ENCODE measurements at regions not wholly inside any gene's neighbourhood (a gene's known extent, or its start where the extent isn't known, plus 50 kb on each side); places are given as distances from the start of the nearest gene placed in this dataset.

- H3K4me1 ChIP-seq (ENCODE audit: control insufficient read depth in 1 of 2, insufficient read depth in 2 of 2, low read length in 2 of 2): no peaks in the 10 kb centered on the region
- H3K27ac ChIP-seq (ENCODE audit: low read length): no peak overlapping the region
- no peaks in the 10 kb centered on the region for H3K36me3 ChIP-seq (ENCODE audit: control insufficient read depth in 1 of 2, insufficient read depth in 2 of 2, low read length in 2 of 2)
- peaks cover 4% of the 10 kb centered on the region in 2 donors for H3K9me3 ChIP-seq (ENCODE audit: control insufficient read depth in 1 of 2, low read length in 2 of 2)
- H3K27me3 ChIP-seq (ENCODE audit: low read depth, low read length): no peaks in the 10 kb centered on the region
- no peak overlapping the region for H3K4me3 ChIP-seq (ENCODE audit: low read depth in 1 of 2, low read length in 2 of 2)
Measured at GRCh38 chr3:72560846-72561675, 287.2 kb downstream of the SHQ1 start.

GRCh38 chr3:72559385-72559784 is 288.9 kb downstream of the SHQ1 start:
- Histone ChIP-seq H3K9me3 (ENCODE audit: control insufficient read depth in 1 of 2, low read length in 2 of 2) (peaks cover 4% of the 10 kb centered on the region in 2 donors), H3K27me3 (ENCODE audit: low read depth, low read length) (no peaks in the 10 kb centered on the region), H3K4me1 (ENCODE audit: control insufficient read depth in 1 of 2, insufficient read depth in 2 of 2, low read length in 2 of 2) (no peaks in the 10 kb centered on the region), H3K36me3 (ENCODE audit: control insufficient read depth in 1 of 2, insufficient read depth in 2 of 2, low read length in 2 of 2) (no peaks in the 10 kb centered on the region), H3K4me3 (ENCODE audit: low read depth in 1 of 2, low read length in 2 of 2) (no peak overlapping the region), H3K27ac (ENCODE audit: low read length) (no peak overlapping the region)

GRCh38 chr3:72558001-72558400 is 290.2 kb downstream of the SHQ1 start:
- H3K27me3 ChIP-seq (ENCODE audit: low read depth, low read length): no peaks in the 10 kb centered on the region
- no peak overlapping the region for H3K4me3 ChIP-seq (ENCODE audit: low read depth in 1 of 2, low read length in 2 of 2)
- no peaks in the 10 kb centered on the region for H3K36me3 ChIP-seq (ENCODE audit: control insufficient read depth in 1 of 2, insufficient read depth in 2 of 2, low read length in 2 of 2)
- peaks cover 4% of the 10 kb centered on the region in 2 donors for H3K9me3 ChIP-seq (ENCODE audit: control insufficient read depth in 1 of 2, low read length in 2 of 2)
- no peak overlapping the region for H3K27ac ChIP-seq (ENCODE audit: low read length)
- no peaks in the 10 kb centered on the region for H3K4me1 ChIP-seq (ENCODE audit: control insufficient read depth in 1 of 2, insufficient read depth in 2 of 2, low read length in 2 of 2)

- Histone ChIP-seq H3K4me1 (ENCODE audit: control insufficient read depth in 1 of 2, insufficient read depth in 2 of 2, low read length in 2 of 2) (no peaks in the 10 kb centered on the region), H3K4me3 (ENCODE audit: low read depth in 1 of 2, low read length in 2 of 2) (no peak overlapping the region), H3K27ac (ENCODE audit: low read length) (no peak overlapping the region), H3K36me3 (ENCODE audit: control insufficient read depth in 1 of 2, insufficient read depth in 2 of 2, low read length in 2 of 2) (no peaks in the 10 kb centered on the region), H3K9me3 (ENCODE audit: control insufficient read depth in 1 of 2, low read length in 2 of 2) (no peaks in the 10 kb centered on the region), H3K27me3 (ENCODE audit: low read depth, low read length) (no peaks in the 10 kb centered on the region)
Measured at GRCh38 chr3:72555714-72556113, 292.5 kb downstream of the SHQ1 start.

GRCh38 chr3:72554689-72555088 is 293.6 kb downstream of the SHQ1 start:
- Histone ChIP-seq H3K27ac (ENCODE audit: low read length) (no peak overlapping the region), H3K4me3 (ENCODE audit: low read depth in 1 of 2, low read length in 2 of 2) (no peak overlapping the region), H3K9me3 (ENCODE audit: control insufficient read depth in 1 of 2, low read length in 2 of 2) (no peaks in the 10 kb centered on the region), H3K36me3 (ENCODE audit: control insufficient read depth in 1 of 2, insufficient read depth in 2 of 2, low read length in 2 of 2) (no peaks in the 10 kb centered on the region), H3K4me1 (ENCODE audit: control insufficient read depth in 1 of 2, insufficient read depth in 2 of 2, low read length in 2 of 2) (peaks cover 0 to 2% of the 10 kb centered on the region in 2 donors), H3K27me3 (ENCODE audit: low read depth, low read length) (no peaks in the 10 kb centered on the region)

GRCh38 chr3:72553298-72553697 is 294.9 kb downstream of the SHQ1 start:
- Histone ChIP-seq H3K4me1 (ENCODE audit: control insufficient read depth in 1 of 2, insufficient read depth in 2 of 2, low read length in 2 of 2) (peaks cover 0 to 4% of the 10 kb centered on the region in 2 donors), H3K27me3 (ENCODE audit: low read depth, low read length) (no peaks in the 10 kb centered on the region), H3K4me3 (ENCODE audit: low read depth in 1 of 2, low read length in 2 of 2) (no peak overlapping the region), H3K36me3 (ENCODE audit: control insufficient read depth in 1 of 2, insufficient read depth in 2 of 2, low read length in 2 of 2) (no peaks in the 10 kb centered on the region), H3K9me3 (ENCODE audit: control insufficient read depth in 1 of 2, low read length in 2 of 2) (no peaks in the 10 kb centered on the region), H3K27ac (ENCODE audit: low read length) (no peak overlapping the region)

GRCh38 chr3:72550582-72551262 is 297.5 kb downstream of the SHQ1 start:
- Histone ChIP-seq H3K9me3 (ENCODE audit: control insufficient read depth in 1 of 2, low read length in 2 of 2) (no peaks in the 10 kb centered on the region), H3K27me3 (ENCODE audit: low read depth, low read length) (no peaks in the 10 kb centered on the region), H3K27ac (ENCODE audit: low read length) (no peak overlapping the region), H3K36me3 (ENCODE audit: control insufficient read depth in 1 of 2, insufficient read depth in 2 of 2, low read length in 2 of 2) (no peaks in the 10 kb centered on the region), H3K4me3 (ENCODE audit: low read depth in 1 of 2, low read length in 2 of 2) (no peak overlapping the region), H3K4me1 (ENCODE audit: control insufficient read depth in 1 of 2, insufficient read depth in 2 of 2, low read length in 2 of 2) (peaks cover 0 to 4% of the 10 kb centered on the region in 2 donors)

- peak overlapping the region; percentile 10 to 44 for H3K4me3 ChIP-seq (ENCODE audit: low read depth in 1 of 2, low read length in 2 of 2)
- H3K9me3 ChIP-seq (ENCODE audit: control insufficient read depth in 1 of 2, low read length in 2 of 2): no peaks in the 10 kb centered on the region
- no peaks in the 10 kb centered on the region for H3K27me3 ChIP-seq (ENCODE audit: low read depth, low read length)
- H3K36me3 ChIP-seq (ENCODE audit: control insufficient read depth in 1 of 2, insufficient read depth in 2 of 2, low read length in 2 of 2): no peaks in the 10 kb centered on the region
- H3K27ac ChIP-seq (ENCODE audit: low read length): no peak overlapping the region
- H3K4me1 ChIP-seq (ENCODE audit: control insufficient read depth in 1 of 2, insufficient read depth in 2 of 2, low read length in 2 of 2): peaks cover 0 to 4% of the 10 kb centered on the region in 2 donors
Measured at GRCh38 chr3:72549761-72550581, 298.3 kb downstream of the SHQ1 start.

- no peak overlapping the region for H3K27ac ChIP-seq (ENCODE audit: low read length)
- no peak overlapping the region for H3K4me3 ChIP-seq (ENCODE audit: low read depth in 1 of 2, low read length in 2 of 2)
- H3K4me1 ChIP-seq (ENCODE audit: control insufficient read depth in 1 of 2, insufficient read depth in 2 of 2, low read length in 2 of 2): peaks cover 0 to 4% of the 10 kb centered on the region in 2 donors
- H3K9me3 ChIP-seq (ENCODE audit: control insufficient read depth in 1 of 2, low read length in 2 of 2): no peaks in the 10 kb centered on the region
- no peaks in the 10 kb centered on the region for H3K27me3 ChIP-seq (ENCODE audit: low read depth, low read length)
- H3K36me3 ChIP-seq (ENCODE audit: control insufficient read depth in 1 of 2, insufficient read depth in 2 of 2, low read length in 2 of 2): no peaks in the 10 kb centered on the region
Measured at GRCh38 chr3:72548981-72549380, 299.3 kb downstream of the SHQ1 start.

- H3K4me1 ChIP-seq (ENCODE audit: control insufficient read depth in 1 of 2, insufficient read depth in 2 of 2, low read length in 2 of 2): peaks cover 0 to 4% of the 10 kb centered on the region in 2 donors
- H3K27ac ChIP-seq (ENCODE audit: low read length): no peak overlapping the region
- no peaks in the 10 kb centered on the region for H3K36me3 ChIP-seq (ENCODE audit: control insufficient read depth in 1 of 2, insufficient read depth in 2 of 2, low read length in 2 of 2)
- no peaks in the 10 kb centered on the region for H3K9me3 ChIP-seq (ENCODE audit: control insufficient read depth in 1 of 2, low read length in 2 of 2)
- H3K4me3 ChIP-seq (ENCODE audit: low read depth in 1 of 2, low read length in 2 of 2): no peak overlapping the region
- no peaks in the 10 kb centered on the region for H3K27me3 ChIP-seq (ENCODE audit: low read depth, low read length)
Measured at GRCh38 chr3:72548461-72548860, 299.8 kb downstream of the SHQ1 start.

GRCh38 chr3:72547183-72547582 is 301.1 kb downstream of the SHQ1 start:
- Histone ChIP-seq H3K27me3 (ENCODE audit: low read depth, low read length) (no peaks in the 10 kb centered on the region), H3K27ac (ENCODE audit: low read length) (no peak overlapping the region), H3K36me3 (ENCODE audit: control insufficient read depth in 1 of 2, insufficient read depth in 2 of 2, low read length in 2 of 2) (no peaks in the 10 kb centered on the region), H3K4me1 (ENCODE audit: control insufficient read depth in 1 of 2, insufficient read depth in 2 of 2, low read length in 2 of 2) (peaks cover 0 to 4% of the 10 kb centered on the region in 2 donors), H3K9me3 (ENCODE audit: control insufficient read depth in 1 of 2, low read length in 2 of 2) (no peaks in the 10 kb centered on the region), H3K4me3 (ENCODE audit: low read depth in 1 of 2, low read length in 2 of 2) (no peak overlapping the region)
